ENCODE measurements at regions not wholly inside any gene's neighbourhood (a gene's known extent, or its start where the extent isn't known, plus 50 kb on each side); places are given as distances from the start of the nearest gene placed in this dataset.

DNA sequence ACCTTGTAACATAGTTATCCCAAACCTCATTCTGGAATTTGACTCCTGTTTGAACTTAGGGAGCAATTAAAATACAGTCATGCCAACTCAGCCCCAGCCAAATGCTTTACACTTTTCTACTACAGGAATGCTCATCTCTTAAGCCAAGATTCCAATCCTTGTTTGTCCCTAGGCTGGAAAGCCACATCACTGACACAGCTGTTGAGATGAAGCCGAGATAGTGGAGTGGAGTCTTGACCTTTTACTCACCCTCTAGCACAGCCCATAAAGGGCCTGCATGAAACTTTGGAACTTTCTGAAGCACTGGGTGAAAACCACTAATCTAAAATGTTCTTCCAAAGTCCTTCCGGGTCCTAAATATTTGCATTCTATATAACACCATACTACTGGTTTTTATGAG is 247.3 kb downstream of the ETV1 start:
- DNase-seq (ENCODE audit: low spot score), result peak; percentile 1
- POLR2A ChIA-PET (ENCODE audit: low non-redundant PET), result no interaction called here
- CTCF ChIA-PET, result interaction anchor here (1.0 kb wide), 1 partner anchor 460 kb away, joined by 3 read pairs; no protein-coding TSS in a partner anchor
- H3K27ac ChIP-seq, result no peak overlapping the region
- TF ChIP-seq, protein P1, sequence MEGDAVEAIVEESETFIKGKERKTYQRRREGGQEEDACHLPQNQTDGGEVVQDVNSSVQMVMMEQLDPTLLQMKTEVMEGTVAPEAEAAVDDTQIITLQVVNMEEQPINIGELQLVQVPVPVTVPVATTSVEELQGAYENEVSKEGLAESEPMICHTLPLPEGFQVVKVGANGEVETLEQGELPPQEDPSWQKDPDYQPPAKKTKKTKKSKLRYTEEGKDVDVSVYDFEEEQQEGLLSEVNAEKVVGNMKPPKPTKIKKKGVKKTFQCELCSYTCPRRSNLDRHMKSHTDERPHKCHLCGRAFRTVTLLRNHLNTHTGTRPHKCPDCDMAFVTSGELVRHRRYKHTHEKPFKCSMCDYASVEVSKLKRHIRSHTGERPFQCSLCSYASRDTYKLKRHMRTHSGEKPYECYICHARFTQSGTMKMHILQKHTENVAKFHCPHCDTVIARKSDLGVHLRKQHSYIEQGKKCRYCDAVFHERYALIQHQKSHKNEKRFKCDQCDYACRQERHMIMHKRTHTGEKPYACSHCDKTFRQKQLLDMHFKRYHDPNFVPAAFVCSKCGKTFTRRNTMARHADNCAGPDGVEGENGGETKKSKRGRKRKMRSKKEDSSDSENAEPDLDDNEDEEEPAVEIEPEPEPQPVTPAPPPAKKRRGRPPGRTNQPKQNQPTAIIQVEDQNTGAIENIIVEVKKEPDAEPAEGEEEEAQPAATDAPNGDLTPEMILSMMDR (conservative IDR thresholded peaks at IDR 0.05; ENCODE audit: low read depth), result no peak

DNA sequence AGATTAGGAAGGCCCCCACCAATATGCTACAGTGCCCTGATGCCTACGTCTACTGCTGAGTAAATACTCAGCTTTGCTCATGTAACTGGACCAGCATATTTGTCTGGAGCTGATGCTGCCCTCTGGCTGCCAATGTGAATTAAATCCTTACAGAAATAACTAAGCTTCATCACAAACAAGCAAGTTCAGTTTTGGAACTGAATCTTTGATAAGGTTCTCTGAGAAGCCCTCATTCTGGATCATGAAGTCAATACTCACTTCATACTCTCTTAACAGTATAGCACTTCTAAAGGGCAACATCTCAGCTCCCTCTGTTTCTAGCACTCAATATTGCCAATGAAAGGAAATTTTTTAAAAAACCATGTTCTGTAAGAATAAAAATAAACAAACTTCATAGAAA is 246.7 kb downstream of the ETV1 start:
- CTCF ChIA-PET, result interaction anchor here (0.6 to 1.0 kb wide), 4 partner anchors 11 to 957 kb away, joined by 3 to 5 read pairs (median 3); no protein-coding TSS in a partner anchor
- TF ChIP-seq, protein P1 (conservative IDR thresholded peaks at IDR 0.05; ENCODE audit: low read depth), result peak; percentile 37
- H3K27ac ChIP-seq, result no peak overlapping the region
- POLR2A ChIA-PET (ENCODE audit: low non-redundant PET), result no interaction called here
- DNase-seq (ENCODE audit: low spot score), result peak; percentile 5

DNA sequence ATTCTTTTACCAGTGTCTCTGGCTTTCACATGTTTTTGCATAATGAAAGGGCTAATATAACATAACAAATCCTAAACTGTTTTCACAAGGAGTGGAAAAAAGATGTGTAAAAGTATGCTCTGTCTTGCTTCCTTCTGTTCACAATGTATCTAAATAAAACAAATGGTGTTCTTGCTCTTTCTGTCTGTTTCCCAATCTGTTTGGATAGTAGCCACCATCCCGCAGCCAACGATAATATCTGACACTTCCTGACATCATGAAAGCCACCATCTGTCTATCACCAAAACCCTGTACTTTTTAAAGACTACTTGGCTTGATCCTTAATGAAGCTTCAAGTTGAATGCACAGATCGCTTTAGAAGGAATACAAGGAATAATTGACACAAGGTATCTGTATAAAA is 246.2 kb downstream of the ETV1 start:
- TF ChIP-seq, protein P1 (conservative IDR thresholded peaks at IDR 0.05; ENCODE audit: low read depth), result no peak
- POLR2A ChIA-PET (ENCODE audit: low non-redundant PET), result no interaction called here
- CTCF ChIA-PET, result interaction anchor here (0.6 to 1.0 kb wide), 5 partner anchors 11 to 958 kb away, joined by 3 to 5 read pairs (median 3); no protein-coding TSS in a partner anchor
- no peak overlapping the region for H3K27ac ChIP-seq
- no peak for DNase-seq (ENCODE audit: low spot score)

DNA sequence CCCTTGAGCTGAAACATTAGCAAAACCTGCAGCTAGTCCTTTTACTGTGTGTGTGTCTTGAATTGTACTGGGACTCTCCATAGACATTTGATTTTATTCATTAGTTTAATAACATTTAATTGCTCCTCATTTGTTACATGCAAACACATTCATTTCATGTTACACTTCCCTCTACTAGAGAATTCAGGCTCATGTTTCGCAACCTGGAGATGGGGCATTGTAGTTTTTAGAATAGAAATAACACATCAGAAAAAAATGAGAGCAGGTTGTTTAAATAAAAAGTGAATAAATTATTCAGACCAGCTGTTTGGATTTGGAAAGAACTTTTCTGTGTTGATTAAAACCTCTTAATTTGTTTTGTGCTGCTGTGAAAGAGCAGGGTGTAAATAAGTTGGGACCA is 243.9 kb downstream of the ETV1 start:
- POLR2A ChIA-PET (ENCODE audit: low non-redundant PET), result no interaction called here
- no peak overlapping the region for H3K27ac ChIP-seq
- CTCF ChIA-PET, result no interaction called here
- no peak for DNase-seq (ENCODE audit: low spot score)
- TF ChIP-seq, protein P1 (conservative IDR thresholded peaks at IDR 0.05; ENCODE audit: low read depth), result no peak

DNA sequence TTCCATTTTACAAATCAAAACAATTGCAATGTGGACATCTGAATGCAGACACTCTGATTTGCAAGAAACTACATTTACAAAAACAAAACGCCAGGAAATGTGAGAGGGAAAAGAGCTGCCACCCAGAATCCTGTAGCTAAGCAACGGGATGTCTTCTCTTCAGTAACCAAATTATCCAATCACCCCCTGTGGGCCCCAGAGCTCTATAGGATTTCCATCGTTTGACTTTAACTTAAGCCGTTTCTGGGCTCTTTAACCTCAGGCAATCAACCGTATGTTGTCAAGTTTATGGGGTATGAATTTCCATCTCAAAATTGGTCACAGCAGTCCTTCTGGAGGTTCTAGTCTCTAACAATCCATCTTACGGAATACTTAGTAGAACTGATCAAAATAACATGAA is 240.5 kb downstream of the ETV1 start:
- TF ChIP-seq, protein P1 (conservative IDR thresholded peaks at IDR 0.05; ENCODE audit: low read depth), result no peak
- DNase-seq (ENCODE audit: low spot score), result no peak
- CTCF ChIA-PET, result no interaction called here
- POLR2A ChIA-PET (ENCODE audit: low non-redundant PET), result no interaction called here
- no peak overlapping the region for H3K27ac ChIP-seq

DNA sequence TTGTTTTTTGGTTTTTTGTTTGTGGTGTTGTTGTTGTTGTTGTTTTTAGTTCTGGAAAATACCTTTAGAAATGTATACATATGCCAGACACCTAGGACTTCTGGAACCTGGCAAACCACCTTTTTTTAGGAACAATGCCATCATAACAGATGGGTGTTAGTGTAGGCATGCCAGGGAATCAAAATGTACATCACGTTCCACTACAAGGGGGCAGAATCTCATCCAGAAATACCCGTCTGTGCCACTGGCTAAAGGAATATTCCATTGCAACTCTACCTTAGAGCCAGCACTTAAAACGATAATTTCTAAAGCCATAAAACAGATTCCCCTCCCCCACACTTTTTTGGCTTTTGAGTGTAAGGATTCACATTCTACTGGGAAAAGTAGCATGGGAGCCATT is 239.8 kb downstream of the ETV1 start:
- ChIA-PET CTCF (interaction anchor here (0.6 kb wide), 1 partner anchor 927 kb away, joined by 3 read pairs; no protein-coding TSS in a partner anchor), POLR2A (ENCODE audit: low non-redundant PET) (no interaction called here)
- DNase-seq (ENCODE audit: low spot score), result no peak
- no peak overlapping the region for H3K27ac ChIP-seq
- TF ChIP-seq, protein P1 (conservative IDR thresholded peaks at IDR 0.05; ENCODE audit: low read depth), result no peak

DNA sequence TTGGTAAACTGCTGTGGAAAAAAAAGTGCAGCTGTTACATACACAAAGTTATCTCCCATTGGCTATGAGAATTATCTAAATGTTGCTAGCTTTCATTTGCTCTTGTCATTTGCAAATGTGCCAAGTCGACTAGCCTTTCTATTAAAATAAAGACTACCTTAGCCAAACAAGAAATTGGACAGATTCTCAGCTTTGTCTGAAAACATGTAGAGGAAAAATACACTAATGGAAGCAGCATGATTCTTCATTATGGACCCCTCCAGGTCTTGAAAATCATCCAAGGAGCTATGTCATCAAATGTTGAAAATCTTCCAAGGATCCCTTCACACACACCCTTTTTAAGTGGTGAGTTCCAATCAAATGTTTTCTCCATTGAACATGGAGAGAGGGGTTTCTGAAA is 237.7 kb downstream of the ETV1 start:
- no peak overlapping the region for H3K27ac ChIP-seq
- CTCF ChIA-PET, result no interaction called here
- TF ChIP-seq, protein P1 (conservative IDR thresholded peaks at IDR 0.05; ENCODE audit: low read depth), result no peak
- POLR2A ChIA-PET (ENCODE audit: low non-redundant PET), result no interaction called here
- DNase-seq (ENCODE audit: low spot score), result no peak

Measured in RWPE1 (cell line).